HG03108 (cell line): ENCODE measurements at regions not wholly inside any gene's neighbourhood (a gene's known extent, or its start where the extent isn't known, plus 50 kb on each side); places are given as distances from the start of the nearest gene placed in this dataset.
"Not testable (repeated sequence)": the region's sequence is repeated elsewhere in the genome, so short reads cannot be mapped to it uniquely, and the experiment has no call there.

ENCODE experiments used
- ATAC-seq: cut with Tn5 transposase; IDR thresholded peaks from one replicate; pipeline ENCODE4 v1.9.1; 2021; ENCODE audit warnings: moderate library complexity; ENCODE audit not compliant: unreplicated experiment

- ATAC-seq, result not testable (repeated sequence)
These were observed 159.9 kb downstream of the POTEB start for GRCh38 chr15:21717661-21718060.

DNA sequence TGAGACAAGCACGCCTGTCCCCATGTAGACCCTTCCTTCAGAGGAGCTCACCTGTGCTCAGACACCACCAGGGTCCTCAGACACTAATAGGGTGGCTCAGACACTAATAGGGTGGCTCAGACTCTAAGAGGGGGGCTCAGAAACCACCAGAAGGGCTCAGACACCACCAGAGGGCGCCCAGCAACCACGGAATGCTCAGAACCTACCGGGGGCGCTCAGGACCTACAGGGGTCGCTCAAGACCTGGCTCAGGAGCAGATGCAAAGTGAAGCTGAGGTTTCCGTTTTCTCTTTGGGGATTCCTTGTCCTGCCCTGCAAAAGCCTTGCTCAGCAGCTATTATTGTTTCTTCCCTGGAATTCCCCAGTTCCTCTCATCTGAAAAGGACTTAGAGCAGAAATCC is 172.1 kb downstream of the POTEB start:
- ATAC-seq, result not testable (repeated sequence)

DNA sequence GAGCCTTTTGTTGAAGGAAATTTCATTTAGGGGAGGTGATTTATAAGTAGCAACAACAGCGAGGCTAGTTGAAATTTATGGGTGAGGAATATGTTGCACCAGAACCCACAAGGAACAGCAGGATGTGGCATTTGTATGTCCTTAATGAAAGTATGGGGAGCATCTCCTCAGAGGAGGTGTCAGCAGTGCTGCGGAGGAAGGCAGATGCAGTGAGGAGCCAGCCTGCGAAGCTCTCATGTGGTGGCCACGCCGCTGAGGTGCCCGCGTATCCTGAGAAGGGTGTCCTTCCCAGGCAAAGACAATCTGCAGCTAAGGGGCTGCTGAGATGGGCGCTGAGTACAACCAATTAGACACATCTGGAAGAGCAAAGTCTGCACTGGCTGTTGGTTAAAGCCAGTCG is 178.9 kb downstream of the POTEB start:
- ATAC-seq, result not testable (repeated sequence)

- not testable (repeated sequence) for ATAC-seq
These were observed 182.4 kb downstream of the POTEB start for GRCh38 chr15:21695089-21695488.

GRCh38 chr15:21692471-21693102 is 184.9 kb downstream of the POTEB start:
- ATAC-seq, result not testable (repeated sequence)

DNA sequence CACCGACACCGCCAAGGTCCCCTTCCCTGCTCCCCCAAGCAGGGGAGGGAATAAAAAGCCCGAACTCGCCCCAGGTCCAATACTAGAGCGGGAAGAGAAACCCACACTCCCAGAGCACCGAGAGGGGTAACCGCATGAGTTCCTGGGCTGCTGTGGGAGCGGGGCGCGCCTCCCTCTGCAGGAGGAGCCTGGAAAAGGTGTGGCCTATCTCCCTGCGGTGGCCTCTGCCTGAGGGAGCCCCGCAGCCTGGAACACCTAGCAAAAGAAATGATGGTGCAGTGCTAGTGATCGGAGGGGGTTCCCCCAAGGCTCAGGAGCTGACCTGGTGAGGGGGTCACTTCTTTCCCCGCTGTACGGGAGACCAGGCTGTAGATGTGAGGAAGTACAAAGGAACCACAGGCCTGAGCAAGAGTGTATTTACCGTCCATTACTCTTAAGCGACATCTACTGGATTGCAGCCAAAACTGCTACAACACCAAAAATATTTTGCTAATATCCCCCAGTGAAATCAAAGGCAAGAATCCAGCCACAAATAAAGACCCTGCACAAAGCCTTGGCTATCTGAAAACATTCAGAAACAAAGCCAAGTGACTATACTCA is 216.6 kb upstream of the POTEB3 start:
- ATAC-seq, result peak; percentile 77

DNA sequence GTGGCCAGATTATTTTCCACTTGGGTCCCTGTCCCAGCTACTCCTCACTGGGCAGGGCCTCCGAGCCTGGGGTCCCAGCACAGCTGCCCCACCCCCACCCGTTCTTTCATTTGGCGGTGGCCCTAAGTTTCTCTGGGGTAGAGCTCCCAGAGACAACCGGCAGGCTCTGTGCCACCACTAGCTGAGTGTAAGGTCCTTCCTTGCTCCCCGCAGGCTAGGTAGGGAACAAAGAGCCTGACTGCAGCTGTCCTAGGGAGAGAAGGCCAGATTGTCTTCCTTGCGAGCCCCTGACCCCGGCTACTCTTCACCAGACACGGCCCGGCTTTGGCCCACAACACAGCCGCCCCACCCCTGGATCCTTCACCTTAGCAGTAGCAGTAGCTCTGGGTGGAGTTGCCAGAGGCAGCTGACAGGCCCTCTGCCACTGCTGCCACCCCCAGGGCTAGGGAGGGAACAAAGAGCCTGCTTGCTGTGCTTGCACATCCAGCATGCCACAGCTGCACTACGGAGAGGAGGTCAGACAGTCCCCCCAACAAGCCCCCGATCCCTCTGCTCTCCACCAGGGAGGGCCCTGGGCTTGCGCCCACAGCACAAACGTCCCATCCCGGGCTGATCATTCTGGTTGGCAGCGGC is 215.9 kb upstream of the POTEB3 start:
- ATAC-seq, result peak; percentile 25

DNA sequence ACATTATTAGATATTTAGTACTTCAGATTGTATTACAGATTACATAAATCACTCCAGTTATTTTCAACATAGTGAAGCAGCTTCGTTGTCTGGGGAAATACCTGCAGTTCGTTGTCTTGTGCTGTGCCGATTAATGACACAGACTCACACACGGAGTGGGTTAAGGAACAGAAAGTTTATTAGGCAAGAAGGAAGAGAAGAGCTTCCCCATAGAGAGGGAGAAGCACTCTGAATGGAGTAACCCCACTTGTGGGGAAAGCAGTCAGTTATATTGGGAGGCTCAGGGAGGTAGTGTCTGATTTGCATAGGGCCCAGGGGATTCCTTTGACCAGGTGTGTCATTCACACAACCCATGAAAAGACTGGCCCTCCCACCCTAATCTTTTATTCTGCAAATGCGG is 213.4 kb upstream of the POTEB3 start:
- not testable (repeated sequence) for ATAC-seq

DNA sequence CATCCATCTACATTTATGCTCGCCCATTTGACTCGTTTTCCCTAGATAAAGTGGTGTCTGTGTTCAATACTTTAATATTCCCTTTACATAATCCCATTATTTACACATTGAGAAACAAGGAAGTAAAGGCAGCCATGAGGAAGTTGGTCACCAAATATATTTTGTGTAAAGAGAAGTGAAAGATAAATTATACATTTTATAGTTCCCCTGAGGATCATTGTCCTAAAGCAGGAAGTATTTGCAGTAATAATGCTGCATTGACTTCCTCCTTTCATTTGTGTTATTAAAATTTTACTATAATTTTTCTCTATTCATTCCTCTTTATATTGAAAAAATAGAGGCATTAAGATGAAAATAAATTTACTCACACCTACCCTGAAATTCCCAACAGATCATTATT is 198.5 kb upstream of the POTEB3 start:
- not testable (repeated sequence) for ATAC-seq

DNA sequence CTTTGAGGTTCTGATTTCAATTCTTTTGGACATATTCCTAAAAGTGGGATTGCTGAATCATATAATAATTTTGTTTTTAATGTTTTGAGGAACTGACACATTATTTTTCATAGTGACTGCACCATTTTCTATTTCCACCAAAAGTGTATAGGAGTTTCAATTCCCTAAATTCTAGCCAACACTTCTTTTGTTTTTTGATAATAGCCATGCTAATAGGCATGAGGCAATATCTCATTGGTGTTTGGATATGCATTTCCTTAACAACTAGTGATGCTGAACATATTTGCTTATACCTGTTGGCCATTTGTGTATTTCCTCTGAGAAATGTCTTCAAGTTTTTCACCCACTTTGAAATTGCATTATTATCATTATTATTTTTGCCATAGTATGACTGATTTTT is 186.4 kb upstream of the POTEB3 start:
- ATAC-seq, result not testable (repeated sequence)

DNA sequence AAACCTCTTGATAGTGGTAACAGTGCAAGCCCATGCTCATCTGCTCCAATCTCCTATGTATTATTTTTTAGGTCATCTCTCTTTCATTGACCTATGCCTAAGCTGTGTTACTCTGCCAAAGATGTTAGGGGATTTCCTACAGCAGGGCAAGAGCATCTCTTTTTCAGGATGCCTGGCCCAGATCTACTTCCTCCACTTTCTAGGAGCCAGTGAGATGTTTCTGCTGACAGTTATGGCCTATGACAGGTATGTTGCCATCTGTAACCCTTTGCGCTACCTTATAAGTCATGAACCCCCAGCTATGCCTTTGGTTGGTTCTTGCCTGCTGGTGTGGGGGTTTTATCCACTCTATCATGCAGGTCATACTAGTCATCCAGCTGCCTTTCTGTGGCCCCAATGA is 168.9 kb upstream of the POTEB3 start:
- not testable (repeated sequence) for ATAC-seq

- not testable (repeated sequence) for ATAC-seq
These were observed 125.1 kb upstream of the POTEB3 start for GRCh38 chr15:21565426-21565825.

- peak; percentile 59 for ATAC-seq
These were observed 111.5 kb upstream of the POTEB3 start for GRCh38 chr15:21551809-21552208.

DNA sequence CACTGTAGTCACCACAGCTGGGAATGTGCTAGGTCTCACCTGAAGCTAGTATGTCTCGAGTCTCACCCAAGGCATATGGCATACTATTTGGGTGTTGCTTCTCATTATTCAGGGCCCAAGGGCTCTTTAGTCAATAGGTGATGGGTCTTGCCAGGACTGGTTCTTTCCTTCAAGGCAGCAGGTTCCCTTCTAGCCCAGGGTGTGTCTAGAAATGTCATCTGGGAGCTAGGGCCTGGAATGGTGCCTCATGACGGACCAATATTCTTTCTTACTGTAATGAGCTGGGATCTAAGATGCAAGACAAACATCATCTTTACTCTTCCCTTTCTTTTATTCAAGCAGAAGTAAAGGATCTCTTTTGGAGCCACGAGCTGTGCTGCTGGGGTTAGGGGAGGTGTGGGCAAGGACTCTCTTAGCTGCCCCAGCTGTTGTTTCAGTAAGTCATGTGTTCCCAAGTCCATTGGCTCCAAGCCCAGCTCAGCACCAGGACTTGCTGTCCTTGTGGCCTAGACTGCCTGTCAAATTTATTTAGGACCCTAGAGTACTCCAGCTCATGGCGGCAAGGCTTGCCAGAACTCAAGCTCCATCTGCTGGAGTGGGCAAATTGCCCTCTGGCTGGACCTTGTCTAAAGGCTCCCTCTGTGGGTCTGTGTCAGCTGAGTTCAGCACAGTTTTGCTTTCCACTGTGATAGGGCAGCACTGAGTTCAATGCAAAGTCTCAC is 106.0 kb upstream of the POTEB3 start:
- not testable (repeated sequence) for ATAC-seq

DNA sequence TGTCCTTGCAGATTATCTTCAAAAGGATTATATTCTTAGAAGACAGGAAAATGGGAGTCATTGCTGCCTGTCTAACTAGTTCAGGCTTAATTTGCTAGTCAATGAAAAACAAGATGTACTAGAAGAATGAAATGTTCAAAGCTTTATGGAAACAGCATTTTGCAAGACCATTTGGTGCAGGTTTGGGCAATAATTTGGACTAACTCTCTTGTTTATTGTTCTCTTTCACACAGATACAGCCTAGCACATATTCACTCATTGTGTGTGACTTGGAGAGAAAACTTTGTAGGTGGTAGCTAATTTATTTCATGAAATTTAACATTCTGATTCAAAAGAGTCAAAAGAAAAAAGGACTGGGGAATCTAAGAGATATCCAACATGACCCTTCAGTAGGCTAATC is 92.5 kb upstream of the POTEB3 start:
- ATAC-seq, result not testable (repeated sequence)

DNA sequence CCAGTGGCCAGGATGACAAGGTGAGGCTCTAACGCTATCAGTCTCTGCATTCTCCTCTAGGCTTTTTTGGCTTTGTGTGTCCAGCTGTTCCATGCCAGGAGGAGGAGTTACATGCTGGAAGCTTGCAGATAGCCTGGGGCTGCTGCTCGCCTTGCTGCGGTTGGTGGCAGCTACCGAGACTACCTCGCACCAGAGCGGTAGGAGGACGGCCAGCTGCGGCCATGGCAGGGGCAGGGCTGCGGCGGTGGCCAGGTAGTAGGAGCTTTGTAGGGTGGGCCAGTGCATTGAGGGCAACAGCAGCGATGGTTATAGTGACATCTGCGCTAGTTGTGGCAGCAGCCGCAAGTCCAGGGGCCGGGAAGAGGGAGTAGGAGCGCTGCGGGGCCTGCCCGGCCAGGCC is 75.9 kb upstream of the POTEB3 start:
- not testable (repeated sequence) for ATAC-seq

GRCh38 chr15:21515296-21515695 is 75.0 kb upstream of the POTEB3 start:
- ATAC-seq, result not testable (repeated sequence)

DNA sequence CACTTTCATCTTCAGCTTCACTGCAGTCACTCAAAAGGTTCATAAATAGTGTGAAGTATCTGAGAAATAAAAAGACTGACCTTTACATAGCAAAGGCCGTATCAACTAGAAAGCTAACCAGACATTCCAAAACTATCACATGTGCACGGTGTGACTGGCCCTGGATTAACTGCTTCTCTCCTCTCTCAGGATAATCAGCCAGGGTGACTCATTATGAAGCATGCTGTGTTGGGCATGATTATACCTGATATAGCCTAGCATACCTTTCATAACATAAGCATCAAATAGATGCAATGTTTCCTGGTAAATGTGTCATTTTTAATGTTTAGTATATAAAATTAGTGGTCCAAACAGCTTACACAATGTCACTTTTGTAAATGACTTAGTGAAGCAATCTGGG is 62.7 kb upstream of the POTEB3 start:
- not testable (repeated sequence) for ATAC-seq
